Activated gamma-delta T cell (primary cell): ENCODE measurements at regions not wholly inside any gene's neighbourhood (a gene's known extent, or its start where the extent isn't known, plus 50 kb on each side); places are given as distances from the start of the nearest gene placed in this dataset.
"Not testable (repeated sequence)": the region's sequence is repeated elsewhere in the genome, so short reads cannot be mapped to it uniquely, and the experiment has no call there.

Experiments used
- DNase-seq: peaks from one replicate; lab custom pipeline; 2025; lab: John Stamatoyannopoulos, UW

DNA sequence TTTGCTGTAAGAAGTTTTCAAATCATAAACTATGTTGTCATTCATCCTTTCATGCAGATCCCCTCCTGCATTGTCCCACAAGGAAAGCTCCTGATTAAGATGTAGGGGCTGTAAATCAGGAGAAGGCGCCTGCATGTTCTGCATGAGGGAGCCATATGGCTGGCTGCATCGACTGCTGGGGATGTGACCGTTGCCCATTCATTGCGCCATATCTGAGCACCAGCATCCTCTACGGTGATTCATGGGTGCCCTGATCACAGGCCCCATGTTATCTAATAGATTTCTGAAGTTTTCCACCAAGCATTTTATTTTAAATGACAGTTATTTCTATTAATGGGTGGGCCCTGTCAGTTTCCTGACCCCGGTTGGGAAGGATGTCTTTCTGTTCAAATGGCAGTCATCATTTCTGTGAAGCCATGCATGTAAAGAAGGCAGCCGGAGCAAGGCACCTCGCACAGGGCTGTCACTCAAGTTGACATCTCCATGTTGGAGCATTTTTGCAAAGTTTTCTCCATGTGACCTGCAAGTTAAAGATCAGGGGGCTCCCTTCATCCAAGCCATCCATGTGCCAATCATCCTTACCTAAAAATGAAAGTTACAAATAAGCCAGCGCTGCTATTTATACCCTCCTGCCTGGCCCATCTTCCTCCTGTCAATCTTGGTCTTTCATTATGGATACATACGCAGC lies 128.8 kb downstream of the TEX36 start:
- DNase-seq = no peak

DNA sequence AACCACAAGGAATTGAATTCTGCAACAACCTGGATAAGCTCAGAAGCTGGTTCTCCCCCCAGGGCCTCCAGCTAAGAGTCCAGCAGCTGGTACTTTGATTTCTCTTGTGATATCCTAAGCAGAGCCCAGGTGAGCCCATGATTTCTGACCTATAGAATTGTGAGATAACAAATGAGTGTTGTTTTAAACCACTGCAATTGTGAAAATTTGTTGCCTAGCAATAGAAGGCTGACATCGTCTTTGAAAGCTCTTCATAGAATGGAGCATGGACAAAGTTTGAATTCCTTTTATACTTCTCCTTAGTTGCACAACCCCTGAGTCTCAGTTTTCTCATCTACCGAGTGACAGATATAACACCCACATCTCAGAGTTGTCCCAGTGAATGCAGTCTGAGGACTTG lies 129.9 kb downstream of the TEX36 start:
- no peak for DNase-seq

DNA sequence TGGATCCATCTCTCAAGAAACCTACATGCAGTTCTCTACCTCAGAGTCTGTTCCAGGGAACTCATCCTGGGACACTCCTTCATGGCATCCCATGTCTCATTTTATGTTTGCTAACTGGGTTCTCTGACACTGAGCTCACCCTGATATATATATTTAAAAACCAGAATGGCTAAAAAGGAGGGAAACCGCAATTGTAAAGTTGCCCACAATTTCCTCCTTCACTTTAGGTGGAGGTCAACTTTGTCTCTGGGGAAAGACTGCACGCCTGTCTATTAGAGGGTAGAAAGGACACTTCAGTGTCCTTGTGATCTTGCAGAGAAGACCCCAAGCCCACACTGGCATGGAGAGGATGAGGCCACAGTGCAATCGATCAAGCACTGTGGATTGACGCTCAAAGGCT lies 131.7 kb downstream of the TEX36 start:
- no peak for DNase-seq

DNA sequence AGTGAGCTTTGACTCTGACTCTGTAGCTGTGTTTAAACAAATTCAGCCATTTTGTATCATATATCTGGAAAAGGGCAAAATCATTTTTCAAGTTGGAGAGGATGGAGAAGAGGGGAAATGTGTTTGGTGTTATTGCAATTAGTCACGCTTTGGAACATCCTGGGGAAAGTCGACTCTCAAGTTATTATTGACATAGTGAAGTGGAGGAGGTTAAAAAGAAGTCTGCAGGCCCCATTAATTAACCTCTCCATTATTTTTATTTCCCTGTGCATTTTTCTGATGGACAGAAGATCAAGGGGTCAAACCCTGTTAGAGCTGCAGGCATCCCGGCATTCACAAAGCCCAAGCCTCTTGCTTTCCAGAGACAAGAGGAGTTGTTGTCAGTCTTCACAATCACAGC lies 132.6 kb downstream of the TEX36 start:
- DNase-seq = no peak

DNA sequence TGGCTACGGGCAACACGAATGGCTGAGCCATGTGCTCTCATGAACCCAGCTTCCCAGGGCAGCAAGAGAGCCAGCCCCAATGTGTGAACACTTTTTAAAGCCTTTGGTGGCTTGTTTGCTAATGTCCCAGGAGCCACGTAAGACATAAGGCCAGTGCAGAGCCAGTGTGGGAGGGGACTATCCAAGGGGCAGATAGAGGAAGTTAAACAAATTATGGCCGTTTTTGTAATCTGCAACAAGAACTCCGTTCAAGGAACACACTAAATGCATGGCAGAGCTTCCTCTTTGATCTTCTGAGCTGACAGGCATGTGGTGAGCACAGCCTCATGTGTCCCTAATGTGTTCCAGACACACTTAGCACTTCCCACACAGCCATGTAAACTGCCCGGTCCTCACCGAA lies 133.3 kb downstream of the TEX36 start:
- no peak for DNase-seq

DNA sequence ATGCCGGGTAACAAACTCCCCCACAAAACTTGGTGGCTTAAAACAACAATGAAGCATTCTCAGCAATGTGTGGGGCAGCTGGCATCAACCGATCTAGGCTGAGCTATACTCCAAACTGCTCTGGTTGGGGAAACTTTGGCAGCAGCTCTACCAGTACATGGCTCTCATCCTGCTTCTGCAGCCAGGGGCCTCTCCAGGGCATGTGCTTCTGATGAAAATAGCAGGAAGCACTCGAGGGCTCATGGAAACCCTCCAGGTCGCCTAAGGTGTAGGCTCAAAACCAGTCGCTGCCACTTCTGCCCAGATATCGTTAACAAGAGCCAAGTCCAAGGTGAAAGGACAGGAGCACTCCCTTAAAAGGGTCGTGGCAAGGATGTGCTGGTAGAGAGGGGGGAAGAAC lies 134.1 kb downstream of the TEX36 start:
- DNase-seq = no peak

DNA sequence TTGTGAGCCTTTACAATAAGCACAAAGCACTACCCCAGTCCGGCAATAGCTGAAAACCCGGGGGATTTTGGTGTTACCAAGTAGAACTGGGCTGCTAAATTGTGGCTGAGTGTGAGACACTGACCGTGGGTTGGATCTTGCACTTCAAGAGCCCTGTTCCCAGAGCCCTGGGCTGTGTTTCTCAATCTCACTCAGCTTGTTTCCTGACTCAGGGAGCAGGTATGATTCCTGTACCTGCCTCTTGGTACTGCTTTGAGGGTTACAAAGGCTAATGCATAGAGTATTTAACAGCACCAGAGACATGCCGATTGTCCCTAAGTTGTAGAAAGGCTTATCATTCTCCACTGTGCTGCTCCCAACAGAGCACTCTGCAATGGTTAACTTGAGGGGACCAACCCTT lies 134.6 kb downstream of the TEX36 start:
- no peak for DNase-seq

DNA sequence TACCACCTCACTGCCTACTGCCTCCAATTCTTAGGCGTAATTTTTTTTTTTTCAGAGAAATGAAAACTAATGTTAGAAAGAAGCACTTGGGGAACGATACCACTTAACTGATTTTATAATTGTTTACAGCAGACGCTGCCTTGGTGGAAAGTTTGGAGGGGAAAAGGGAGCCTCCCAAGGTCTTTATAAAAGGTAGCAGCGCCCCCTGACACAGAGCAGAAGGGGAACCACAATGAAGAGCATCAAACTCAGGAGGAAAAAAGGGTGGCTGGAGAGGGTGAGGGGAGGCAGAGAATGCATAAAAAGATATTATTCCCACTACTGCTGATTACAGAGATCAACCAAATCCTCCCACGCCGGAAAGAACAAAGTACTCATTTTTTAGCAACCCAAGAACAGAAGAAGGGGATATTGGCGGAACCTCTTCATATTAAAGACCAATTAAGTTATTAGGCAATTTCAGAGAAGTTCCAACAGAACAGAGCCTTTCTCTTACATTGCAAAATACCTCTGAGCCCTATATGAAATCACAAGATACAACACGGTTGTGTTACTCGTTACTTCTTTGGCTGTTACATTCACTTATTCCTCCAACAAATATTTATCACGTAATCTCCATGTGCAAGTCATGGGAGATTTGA lies 135.8 kb downstream of the TEX36 start:
- DNase-seq = no peak

DNA sequence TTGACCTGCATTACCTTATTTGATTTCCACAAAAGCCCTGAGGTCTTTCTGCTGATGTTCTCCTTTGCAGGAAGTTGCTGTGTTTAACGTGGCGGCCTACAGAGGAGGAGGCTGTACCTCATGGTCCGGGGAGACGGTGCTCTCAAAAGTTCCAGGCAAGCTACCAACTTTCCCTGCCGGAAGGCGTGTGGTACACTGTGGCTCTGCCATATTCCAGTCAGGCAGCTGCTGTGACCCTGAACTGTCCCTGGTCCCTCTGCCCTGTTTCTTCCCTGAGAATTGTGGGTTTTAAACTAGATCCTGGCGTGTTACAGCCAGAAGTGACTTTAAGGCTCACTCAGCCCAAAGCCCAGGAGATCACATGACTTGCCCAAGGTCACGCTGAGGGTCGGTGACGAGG lies 139.2 kb downstream of the TEX36 start:
- DNase-seq = no peak

DNA sequence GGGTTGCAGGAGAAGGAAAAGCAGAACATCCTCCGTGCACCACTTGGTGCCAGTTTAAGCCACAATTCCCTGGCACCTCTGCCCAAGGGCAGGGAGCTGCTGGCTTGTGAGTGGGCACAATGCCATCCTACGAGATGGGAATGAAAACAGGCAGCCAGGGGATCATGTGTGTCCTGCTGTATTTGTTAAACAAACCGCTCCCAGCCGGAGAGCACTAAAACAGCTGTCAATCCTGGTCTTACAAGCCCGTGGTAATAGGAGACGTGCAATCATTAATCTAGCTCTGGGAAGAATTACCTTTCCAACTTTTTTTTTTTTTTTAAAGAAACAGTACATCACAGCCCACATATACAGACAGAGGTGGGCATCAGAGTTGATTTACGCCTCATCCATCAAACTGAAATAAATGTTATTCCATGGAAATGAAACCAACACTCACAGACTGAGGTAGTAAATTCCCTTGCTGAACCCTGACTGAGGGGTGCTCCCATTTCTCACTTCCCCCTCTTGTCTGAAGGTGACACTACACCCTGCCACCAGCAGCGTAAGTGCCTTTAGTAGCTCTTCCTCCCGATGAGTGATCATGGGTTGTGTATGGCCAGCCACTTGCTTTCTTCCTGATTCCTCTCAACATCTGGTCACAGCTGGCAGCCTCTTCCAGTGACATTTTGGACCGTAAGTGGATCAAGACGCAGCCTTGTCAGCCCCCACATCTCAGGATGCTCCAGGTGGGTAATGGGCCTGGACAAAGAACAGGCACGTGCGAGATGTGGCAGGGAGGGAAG lies 143.8 kb downstream of the TEX36 start:
- no peak for DNase-seq

DNA sequence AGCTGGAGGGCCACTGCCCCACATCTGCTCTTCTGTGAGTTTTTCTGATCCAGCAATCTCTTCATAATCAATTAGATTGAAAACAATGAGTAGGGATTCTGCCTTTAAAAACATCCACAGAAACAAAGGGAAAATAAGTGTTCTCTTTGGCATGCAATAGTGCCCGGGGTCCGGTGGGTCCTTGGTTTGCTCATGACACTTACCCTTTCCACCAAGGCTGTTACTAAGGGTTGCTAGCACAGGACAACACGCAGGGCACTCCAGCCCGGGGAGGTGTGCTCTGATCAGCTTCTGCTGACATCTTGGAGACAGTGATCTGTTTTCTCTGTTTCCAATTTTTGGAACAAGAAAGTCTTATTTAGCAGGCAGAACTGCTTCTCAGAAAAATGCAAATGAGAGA lies 146.7 kb downstream of the TEX36 start:
- no peak for DNase-seq

DNA sequence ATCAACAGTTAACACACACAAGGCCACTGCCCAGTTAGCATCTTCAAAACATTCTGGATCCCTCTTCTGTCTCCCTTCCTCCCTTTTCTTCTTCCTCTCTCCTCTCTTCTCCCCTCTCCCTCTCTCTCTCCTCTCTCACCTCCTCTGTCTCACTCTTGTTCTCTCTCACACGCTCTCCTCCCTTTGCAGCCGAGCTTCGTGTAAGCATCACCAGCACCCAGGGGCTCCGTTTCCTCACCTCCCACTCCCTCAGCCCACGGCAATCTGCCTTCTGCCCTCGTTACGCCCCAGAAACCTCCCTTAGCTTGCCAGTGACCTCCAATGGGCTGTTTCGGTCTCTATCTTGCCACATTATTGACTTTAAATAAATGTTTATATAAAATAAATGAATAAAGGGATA lies 147.4 kb downstream of the TEX36 start:
- DNase-seq = no peak

DNA sequence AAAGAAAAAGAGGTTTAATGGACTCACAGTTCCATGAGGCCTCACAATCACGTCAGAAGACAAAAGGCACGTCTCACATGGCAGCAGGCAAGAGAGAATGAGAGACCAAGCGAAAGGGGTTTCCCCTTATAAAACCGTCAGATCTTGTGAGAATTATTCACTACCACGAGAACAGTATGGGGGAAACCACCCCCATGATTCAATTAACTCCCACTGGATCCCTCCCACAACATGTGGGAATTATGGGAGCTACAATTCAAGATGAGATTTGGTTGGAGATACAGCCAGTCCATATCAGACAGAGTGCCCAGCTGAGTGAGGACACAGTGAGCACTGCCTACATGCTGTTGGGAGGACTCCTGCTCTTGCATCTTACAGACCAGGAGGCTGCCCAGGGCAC lies 148.4 kb downstream of the TEX36 start:
- DNase-seq = no peak

DNA sequence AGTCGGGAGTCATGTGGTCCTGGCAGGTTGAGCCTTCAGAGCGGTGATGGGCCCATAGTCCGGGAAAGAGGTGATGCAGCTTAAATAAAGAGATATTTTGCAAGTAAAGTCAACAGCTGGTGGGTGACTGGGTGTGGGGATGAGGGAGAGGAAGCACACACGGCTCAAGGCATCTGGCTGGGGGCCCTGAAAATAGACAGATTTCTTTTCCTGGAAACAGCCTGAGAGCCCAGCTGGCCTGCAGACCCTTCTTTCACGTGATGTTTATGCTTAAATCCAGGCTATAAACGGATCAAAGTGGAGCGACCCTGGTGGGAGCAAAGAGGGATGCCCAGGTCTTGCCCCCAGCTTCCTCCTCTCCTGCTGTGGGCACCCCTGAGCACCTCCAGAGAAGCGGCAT lies 149.1 kb downstream of the TEX36 start:
- DNase-seq = no peak

DNA sequence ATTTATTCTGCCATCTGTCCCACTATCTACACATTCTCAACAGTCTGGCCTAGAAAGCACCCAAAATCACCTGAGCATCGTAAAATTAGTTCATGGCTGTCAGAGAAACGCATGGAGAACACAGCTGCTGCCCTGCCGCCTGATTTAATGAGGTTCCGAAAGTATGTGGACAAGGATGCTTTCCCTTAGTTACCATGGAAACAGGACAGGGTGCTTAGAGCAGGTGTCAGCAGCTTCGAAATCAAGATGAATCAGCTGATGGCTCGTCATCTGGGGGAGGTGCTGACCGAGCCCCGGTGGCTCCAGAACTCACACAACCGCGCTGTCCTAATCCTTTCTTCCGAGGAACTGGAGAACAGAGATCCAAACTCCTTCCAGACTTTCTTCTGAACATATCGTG lies 151.5 kb downstream of the TEX36 start:
- DNase-seq = no peak

DNA sequence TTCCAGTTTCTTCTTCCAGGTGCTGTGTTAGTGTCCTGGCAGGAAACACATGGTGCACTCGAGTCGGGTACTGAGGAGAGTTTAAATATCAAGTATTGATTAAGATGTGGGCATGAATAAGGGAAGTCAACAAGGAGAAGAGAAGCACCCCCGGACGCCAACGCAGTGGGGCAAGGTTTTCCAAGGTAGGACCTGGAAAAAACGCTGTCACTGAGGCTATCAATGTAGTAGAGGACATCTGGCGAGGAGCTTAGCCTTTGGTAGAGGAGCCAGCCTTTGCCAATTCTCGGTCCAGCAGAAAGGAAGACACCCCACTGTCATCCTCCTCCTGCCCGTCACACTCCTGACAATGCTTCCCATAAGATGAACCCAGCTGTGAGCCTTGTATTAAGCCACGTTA lies 159.6 kb downstream of the TEX36 start:
- DNase-seq = no peak

DNA sequence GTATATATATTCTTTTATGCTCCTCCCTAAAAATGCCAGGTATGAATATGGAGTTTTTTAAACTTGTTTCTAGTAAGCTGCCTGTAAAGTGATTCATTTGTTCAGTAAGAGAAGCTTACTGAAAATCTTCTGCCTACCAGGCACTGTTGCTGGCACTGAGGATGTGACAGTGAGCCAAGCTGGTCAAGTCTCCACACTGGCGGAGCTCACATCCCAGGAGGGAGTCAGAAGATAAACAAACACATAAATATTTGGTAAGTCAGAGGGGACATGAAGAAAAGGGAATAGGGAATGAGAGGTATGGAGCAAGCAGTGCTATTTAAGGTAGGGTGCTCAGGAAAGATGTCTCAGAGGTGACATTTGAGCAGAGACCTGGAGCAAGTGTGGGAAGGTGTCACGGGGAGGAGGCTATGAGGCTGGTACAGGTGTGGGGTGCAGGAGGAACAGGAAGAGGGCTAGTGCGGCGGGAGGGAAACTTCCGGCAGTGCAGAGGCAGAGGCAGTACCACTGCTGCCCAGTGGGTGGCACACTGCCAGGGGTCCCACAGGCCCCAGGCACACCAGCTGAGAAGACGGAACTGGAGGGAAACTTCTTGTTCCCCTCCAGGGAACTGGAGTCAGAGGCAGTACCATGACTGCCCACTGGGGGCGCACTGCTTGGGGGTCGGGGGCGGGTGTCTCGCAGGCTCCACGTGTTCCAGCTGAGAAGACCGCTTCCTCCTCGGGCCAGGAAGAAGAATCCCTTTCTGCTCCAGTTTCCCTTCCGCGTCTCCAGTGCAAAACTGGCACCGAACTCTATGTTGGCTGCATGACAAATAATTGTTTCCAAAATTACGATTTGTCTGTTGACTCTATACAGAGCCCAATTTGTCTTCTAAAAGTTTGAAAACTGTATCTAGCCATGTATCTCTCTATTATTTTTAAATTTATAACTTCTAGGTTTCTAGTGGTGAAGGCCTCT lies 161.0 kb downstream of the TEX36 start:
- no peak for DNase-seq

DNA sequence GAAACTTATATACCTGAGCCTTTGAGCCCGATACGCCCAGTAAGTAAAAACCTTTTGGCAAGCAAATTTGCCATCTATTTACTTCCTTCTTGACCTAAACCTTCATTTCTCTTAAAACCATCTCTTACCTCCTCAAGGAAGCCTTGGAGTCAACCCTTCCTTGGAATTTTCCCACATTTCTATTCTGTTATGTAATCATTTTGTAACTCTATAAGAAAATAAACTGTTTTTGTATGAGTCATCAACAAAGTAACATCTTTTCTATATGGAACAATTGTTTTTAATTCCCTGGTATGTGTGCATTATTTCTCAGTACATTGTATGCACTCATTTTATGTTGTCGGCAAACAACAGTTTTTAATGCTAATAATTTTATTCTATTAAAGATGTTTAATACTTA lies 162.0 kb downstream of the TEX36 start:
- no peak for DNase-seq

DNA sequence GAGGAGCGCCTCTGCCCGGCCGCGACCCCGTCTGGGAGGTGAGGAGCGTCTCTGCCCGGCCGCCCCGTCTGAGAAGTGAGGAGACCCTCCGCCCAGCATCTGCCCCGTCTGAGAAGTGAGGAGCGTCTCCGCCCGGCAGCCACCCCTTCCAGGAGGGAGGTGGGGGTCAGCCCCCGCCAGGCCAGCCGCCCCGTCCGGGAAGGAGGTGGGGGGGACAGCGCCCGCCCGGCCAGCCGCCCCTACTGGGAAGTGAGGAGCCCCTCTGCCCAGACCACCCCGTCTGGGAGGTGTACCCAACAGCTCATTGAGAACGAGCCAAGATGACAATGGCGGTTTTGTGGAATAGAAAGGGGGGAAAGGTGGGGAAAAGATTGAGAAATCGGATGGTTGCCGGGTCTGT lies 164.6 kb downstream of the TEX36 start:
- DNase-seq = not testable (repeated sequence)

DNA sequence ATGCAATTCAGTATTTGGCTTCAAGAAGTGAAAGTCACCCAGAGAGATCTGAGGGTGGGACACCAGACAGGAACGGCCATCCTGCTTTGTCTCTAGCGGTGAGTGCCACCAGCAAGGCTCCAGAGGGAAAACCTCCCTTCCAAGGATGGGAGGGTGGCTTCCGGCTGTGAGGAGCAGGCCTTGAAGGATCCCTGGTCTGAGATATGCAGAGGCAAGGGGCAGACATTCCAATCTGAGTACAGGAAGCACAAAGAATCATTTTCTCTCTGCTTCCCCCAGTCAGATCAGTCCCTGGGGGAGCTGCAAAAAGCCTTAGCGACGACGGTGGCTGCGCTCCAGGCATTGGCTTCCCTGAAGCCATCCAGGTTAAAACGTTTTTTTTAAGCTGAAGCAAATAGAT lies 167.4 kb downstream of the TEX36 start:
- no peak for DNase-seq

DNA sequence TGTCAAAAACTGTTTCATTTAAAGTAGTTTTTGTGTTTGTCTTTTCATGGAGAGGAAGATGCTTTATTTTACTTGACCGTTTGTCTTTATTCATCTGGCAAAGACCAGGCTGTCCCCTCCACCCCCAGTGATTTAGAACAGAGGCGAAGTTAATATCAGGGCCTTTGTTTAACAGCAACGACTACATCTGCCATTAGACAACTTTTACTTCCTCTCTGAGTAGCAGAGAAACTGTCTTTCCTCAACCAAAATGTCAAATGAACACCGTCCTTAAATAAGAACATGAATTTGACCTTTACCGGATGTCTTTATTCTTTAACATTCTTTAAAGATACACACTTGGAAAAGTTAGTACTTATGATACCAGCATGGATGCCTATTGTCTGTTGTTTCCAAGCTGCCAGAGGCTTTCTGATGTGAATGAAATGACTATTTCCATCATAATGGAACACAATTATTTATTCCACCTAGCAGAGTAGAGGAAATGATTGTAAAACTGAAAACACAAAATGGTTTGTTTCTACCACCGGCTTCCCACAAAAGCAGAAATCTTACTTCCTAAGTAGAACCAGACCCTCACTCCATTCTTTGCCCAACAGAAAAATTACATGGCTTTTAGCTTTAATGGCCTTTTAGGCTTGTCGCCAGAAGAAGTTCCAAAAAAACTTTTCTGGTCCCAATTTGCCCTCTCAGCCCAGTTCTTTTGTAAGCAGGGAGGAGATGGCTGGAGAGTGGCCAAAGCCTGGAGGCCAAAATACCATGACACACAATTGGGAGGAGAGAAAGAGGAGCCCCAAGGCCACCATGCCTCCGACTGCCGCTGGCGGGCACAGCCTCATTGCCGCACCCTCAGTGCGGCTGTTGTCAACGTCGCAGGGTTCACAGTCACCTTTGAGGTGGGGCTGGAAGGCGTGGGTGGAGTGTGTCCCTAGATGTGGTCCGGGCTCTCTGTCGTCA lies 168.5 kb downstream of the TEX36 start:
- DNase-seq = no peak
